Liver (tissue), 8 donors: ENCODE measurements at regions not wholly inside any gene's neighbourhood (a gene's known extent, or its start where the extent isn't known, plus 50 kb on each side); places are given as distances from the start of the nearest gene placed in this dataset.

ENCODE experiments used
- DNase-seq: peaks from one replicate; pipeline ENCODE4 v3.0.0-alpha.2; 2017; ENCODE audit warnings: low spot score
- H3K27ac ChIP-seq, 2 donors: one replicate each; pipeline ENCODE4 v1.7.0; 2013; ENCODE audit warnings: inconsistent platforms in 2 of 2, low read length in 2 of 2, control low read depth in 1 of 2, low read depth in 1 of 2, mild to moderate bottlenecking in 1 of 2
- H3K27me3 ChIP-seq, 4 donors: one replicate each; pipeline versions ENCODE4 v1.6.1 to v1.7.0; 2013; ENCODE audit warnings: low read length in 3 of 4, inconsistent platforms in 1 of 4, mild to moderate bottlenecking in 1 of 4, moderate library complexity in 1 of 4; ENCODE audit not compliant: control insufficient read depth in 4 of 4, insufficient read depth in 4 of 4
- H3K36me3 ChIP-seq, 4 donors: one replicate each; pipeline versions ENCODE4 v1.6.1 to v1.7.0; 2013; ENCODE audit warnings: low read length in 3 of 4, mild to moderate bottlenecking in 3 of 4, low read depth in 1 of 4, moderate library complexity in 1 of 4; ENCODE audit not compliant: control insufficient read depth in 4 of 4, insufficient read depth in 3 of 4
- H3K4me1 ChIP-seq, 4 donors: one replicate each; pipeline versions ENCODE4 v1.6.1 to v1.7.0; 2013; ENCODE audit warnings: low read length in 3 of 4, mild to moderate bottlenecking in 3 of 4, moderate library complexity in 1 of 4; ENCODE audit not compliant: control insufficient read depth in 4 of 4, insufficient read depth in 4 of 4
- H3K4me3 ChIP-seq, 3 donors: one replicate each; pipeline versions ENCODE4 v1.6.1 to v1.7.0; 2013; ENCODE audit warnings: low read length in 3 of 3, control low read depth in 1 of 3, low read depth in 1 of 3, mild to moderate bottlenecking in 1 of 3
- H3K9ac ChIP-seq, 2 donors: one replicate each; pipeline ENCODE4 v1.7.0; 2013; ENCODE audit warnings: low read length in 2 of 2, mild to moderate bottlenecking in 2 of 2, moderate library complexity in 2 of 2, control low read depth in 1 of 2, low read depth in 1 of 2
- H3K9me3 ChIP-seq, 4 donors: one replicate each; pipeline versions ENCODE4 v1.6.1 to v1.7.0; 2013; ENCODE audit warnings: low read length in 3 of 4; ENCODE audit not compliant: control insufficient read depth in 4 of 4
- EGR1 ChIP-seq, 2 donors: IDR thresholded peaks; 2 replicates each; pipeline ENCODE4 v1.6.1; 2016 to 2018; ENCODE audit warnings: antibody characterized with exemption in 2 of 2, low read depth in 2 of 2
- GABPA ChIP-seq, 2 donors: IDR thresholded peaks in 1 of 2; conservative IDR thresholded peaks in 1 of 2; 2 replicates each; pipeline ENCODE4 v1.6.1; 2016; ENCODE audit warnings: antibody characterized with exemption in 2 of 2, mild to moderate bottlenecking in 1 of 2, moderate library complexity in 1 of 2
- HNF4A ChIP-seq, 2 donors: conservative IDR thresholded peaks; 2 replicates each; pipeline ENCODE4 v1.6.1; 2016; ENCODE audit warnings: antibody characterized with exemption in 2 of 2, mild to moderate bottlenecking in 2 of 2
- JUND ChIP-seq, 2 donors: IDR thresholded peaks; 2 replicates each; pipeline ENCODE4 v1.6.1; 2016; ENCODE audit warnings: antibody characterized with exemption in 2 of 2
- MAX ChIP-seq: IDR thresholded peaks from 2 replicates; pipeline ENCODE4 v1.6.1; 2016; ENCODE audit warnings: antibody characterized with exemption
- NR2F2 ChIP-seq: IDR thresholded peaks from 2 replicates; pipeline ENCODE4 v1.6.1; 2016; ENCODE audit warnings: antibody characterized with exemption
- RXRA ChIP-seq, 2 donors: IDR thresholded peaks; 2 replicates each; pipeline ENCODE4 v1.6.1; 2017 to 2018; ENCODE audit warnings: antibody characterized with exemption in 2 of 2, mild to moderate bottlenecking in 1 of 2
- SP1 ChIP-seq: IDR thresholded peaks from 2 replicates; pipeline ENCODE4 v1.6.1; 2018; ENCODE audit warnings: antibody characterized with exemption, mild to moderate bottlenecking
- TAF1 ChIP-seq: conservative IDR thresholded peaks from 2 replicates; pipeline ENCODE4 v1.6.1; 2016; ENCODE audit warnings: antibody characterized with exemption, mild to moderate bottlenecking
- YY1 ChIP-seq: IDR thresholded peaks from 2 replicates; pipeline ENCODE4 v1.6.1; 2016; ENCODE audit warnings: antibody characterized with exemption, mild to moderate bottlenecking
- WGBS: extraction: QIAGEN DNeasy Blood & Tissue Kit; methylation state at CpG from one replicate; pipeline ENCODE4 v1.1.7; 2013; 5-methylcytosine and 5-hydroxymethylcytosine counted together
- TF ChIP-seq, protein P1 (sequence below): fragments of 150-350 bp; IDR thresholded peaks from 2 replicates; pipeline ENCODE4 v1.5.1; 2017; ENCODE audit warnings: improper control_type of control experiment, low read depth, low read length; ENCODE audit not compliant: missing input control
- TF ChIP-seq, protein P2 (sequence below): IDR thresholded peaks from 2 replicates; pipeline ENCODE4 v1.6.1; 2016; ENCODE audit warnings: antibody characterized with exemption
- TF ChIP-seq, protein P3 (sequence below): IDR thresholded peaks from 2 replicates; pipeline ENCODE4 v1.6.1; 2016; ENCODE audit warnings: antibody characterized with exemption, mild to moderate bottlenecking
- donor health status: healthy.
- donor health status: healthy.
- donor health status: healthy.
- donor health status: healthy.
- donor health status: healthy.

DNA sequence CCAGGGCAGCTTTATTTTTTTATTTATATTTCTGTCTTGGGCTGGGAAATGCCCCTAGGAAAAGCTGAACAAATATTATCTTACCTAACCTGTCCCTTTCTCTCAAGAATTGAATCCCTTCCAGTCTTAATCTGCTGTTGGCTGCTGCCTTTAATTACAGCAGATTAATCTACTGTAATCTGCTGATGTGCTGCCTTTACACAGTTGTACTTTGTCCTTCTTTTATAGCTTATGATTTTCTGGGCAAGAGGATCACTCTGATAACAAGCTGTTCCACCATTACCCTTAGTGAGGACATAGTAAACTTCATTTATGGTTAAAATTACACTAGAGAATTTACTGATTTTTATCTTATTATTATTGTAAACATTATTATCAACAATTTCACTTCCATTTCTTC is 234.5 kb upstream of the MAN1A1 start:
- Histone ChIP-seq H3K36me3 (no peaks in the 10 kb centered on the region), H3K9ac (no peak overlapping the region), H3K27ac (no peak overlapping the region), H3K27me3 (no peaks in the 10 kb centered on the region), H3K4me3 (no peak overlapping the region), H3K9me3 (no peaks in the 10 kb centered on the region), H3K4me1 (no peaks in the 10 kb centered on the region)
- no peak for DNase-seq
- TF ChIP-seq JUND (IDR thresholded peaks at IDR 0.05) (no peak), HNF4A (conservative IDR thresholded peaks at IDR 0.05) (no peak), GABPA (IDR thresholded peaks at IDR 0.05 in 1 of 2, conservative IDR thresholded peaks at IDR 0.05 in 1 of 2) (no peak), RXRA (IDR thresholded peaks at IDR 0.05) (no peak), NR2F2 (no peak), TAF1 (no peak), YY1 (no peak), SP1 (no peak), EGR1 (IDR thresholded peaks at IDR 0.05; ENCODE audit: low read depth in 2 of 2) (no peak)
- TF ChIP-seq, protein P1, sequence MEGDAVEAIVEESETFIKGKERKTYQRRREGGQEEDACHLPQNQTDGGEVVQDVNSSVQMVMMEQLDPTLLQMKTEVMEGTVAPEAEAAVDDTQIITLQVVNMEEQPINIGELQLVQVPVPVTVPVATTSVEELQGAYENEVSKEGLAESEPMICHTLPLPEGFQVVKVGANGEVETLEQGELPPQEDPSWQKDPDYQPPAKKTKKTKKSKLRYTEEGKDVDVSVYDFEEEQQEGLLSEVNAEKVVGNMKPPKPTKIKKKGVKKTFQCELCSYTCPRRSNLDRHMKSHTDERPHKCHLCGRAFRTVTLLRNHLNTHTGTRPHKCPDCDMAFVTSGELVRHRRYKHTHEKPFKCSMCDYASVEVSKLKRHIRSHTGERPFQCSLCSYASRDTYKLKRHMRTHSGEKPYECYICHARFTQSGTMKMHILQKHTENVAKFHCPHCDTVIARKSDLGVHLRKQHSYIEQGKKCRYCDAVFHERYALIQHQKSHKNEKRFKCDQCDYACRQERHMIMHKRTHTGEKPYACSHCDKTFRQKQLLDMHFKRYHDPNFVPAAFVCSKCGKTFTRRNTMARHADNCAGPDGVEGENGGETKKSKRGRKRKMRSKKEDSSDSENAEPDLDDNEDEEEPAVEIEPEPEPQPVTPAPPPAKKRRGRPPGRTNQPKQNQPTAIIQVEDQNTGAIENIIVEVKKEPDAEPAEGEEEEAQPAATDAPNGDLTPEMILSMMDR, result no peak
- TF ChIP-seq, protein P2, sequence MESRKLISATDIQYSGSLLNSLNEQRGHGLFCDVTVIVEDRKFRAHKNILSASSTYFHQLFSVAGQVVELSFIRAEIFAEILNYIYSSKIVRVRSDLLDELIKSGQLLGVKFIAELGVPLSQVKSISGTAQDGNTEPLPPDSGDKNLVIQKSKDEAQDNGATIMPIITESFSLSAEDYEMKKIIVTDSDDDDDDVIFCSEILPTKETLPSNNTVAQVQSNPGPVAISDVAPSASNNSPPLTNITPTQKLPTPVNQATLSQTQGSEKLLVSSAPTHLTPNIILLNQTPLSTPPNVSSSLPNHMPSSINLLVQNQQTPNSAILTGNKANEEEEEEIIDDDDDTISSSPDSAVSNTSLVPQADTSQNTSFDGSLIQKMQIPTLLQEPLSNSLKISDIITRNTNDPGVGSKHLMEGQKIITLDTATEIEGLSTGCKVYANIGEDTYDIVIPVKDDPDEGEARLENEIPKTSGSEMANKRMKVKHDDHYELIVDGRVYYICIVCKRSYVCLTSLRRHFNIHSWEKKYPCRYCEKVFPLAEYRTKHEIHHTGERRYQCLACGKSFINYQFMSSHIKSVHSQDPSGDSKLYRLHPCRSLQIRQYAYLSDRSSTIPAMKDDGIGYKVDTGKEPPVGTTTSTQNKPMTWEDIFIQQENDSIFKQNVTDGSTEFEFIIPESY, result no peak
- TF ChIP-seq, protein P3, sequence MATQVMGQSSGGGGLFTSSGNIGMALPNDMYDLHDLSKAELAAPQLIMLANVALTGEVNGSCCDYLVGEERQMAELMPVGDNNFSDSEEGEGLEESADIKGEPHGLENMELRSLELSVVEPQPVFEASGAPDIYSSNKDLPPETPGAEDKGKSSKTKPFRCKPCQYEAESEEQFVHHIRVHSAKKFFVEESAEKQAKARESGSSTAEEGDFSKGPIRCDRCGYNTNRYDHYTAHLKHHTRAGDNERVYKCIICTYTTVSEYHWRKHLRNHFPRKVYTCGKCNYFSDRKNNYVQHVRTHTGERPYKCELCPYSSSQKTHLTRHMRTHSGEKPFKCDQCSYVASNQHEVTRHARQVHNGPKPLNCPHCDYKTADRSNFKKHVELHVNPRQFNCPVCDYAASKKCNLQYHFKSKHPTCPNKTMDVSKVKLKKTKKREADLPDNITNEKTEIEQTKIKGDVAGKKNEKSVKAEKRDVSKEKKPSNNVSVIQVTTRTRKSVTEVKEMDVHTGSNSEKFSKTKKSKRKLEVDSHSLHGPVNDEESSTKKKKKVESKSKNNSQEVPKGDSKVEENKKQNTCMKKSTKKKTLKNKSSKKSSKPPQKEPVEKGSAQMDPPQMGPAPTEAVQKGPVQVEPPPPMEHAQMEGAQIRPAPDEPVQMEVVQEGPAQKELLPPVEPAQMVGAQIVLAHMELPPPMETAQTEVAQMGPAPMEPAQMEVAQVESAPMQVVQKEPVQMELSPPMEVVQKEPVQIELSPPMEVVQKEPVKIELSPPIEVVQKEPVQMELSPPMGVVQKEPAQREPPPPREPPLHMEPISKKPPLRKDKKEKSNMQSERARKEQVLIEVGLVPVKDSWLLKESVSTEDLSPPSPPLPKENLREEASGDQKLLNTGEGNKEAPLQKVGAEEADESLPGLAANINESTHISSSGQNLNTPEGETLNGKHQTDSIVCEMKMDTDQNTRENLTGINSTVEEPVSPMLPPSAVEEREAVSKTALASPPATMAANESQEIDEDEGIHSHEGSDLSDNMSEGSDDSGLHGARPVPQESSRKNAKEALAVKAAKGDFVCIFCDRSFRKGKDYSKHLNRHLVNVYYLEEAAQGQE, result no peak

DNA sequence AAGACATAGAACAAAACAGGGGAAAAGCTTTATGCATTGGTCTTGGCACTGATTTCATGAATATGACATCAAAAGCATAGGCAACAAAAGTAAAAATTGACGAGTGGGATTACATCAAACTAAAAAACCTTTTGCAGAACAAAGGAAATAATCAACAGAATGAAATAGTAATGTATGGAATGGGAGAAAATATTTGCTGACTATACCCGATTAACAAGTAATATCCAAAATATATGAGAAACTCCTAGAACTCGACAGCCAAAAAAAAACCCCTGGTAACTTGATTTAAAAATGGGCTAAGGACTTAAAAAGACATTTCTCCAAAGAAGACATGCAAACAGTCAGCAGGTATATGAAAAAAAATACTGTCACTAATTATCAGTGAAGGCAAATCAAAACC is 231.7 kb upstream of the MAN1A1 start:
- WGBS, result 85% methylated on average over 3 of the region's 3 CpGs
- H3K9me3 ChIP-seq, result peaks cover 0 to 9% (median under 1%) of the 10 kb centered on the region in 4 donors
- H3K4me1 ChIP-seq, result no peaks in the 10 kb centered on the region
- H3K27me3 ChIP-seq, result no peaks in the 10 kb centered on the region
- H3K4me3 ChIP-seq, result no peak overlapping the region
- H3K27ac ChIP-seq, result no peak overlapping the region
- DNase-seq, result no peak
- no peak overlapping the region for H3K9ac ChIP-seq
- TF ChIP-seq JUND (IDR thresholded peaks at IDR 0.05), result no peak
- TF ChIP-seq TAF1, result no peak
- TF ChIP-seq MAX, result no peak
- no peak for TF ChIP-seq SP1
- TF ChIP-seq GABPA (IDR thresholded peaks at IDR 0.05 in 1 of 2, conservative IDR thresholded peaks at IDR 0.05 in 1 of 2), result no peak
- TF ChIP-seq, protein P3, result no peak
- TF ChIP-seq, protein P2, result no peak
- no peak for TF ChIP-seq EGR1 (IDR thresholded peaks at IDR 0.05; ENCODE audit: low read depth in 2 of 2)
- H3K36me3 ChIP-seq, result peaks cover 0 to 2% (median 0%) of the 10 kb centered on the region in 4 donors
